ENCODE measurements at regions not wholly inside any gene's neighbourhood (a gene's known extent, or its start where the extent isn't known, plus 50 kb on each side); places are given as distances from the start of the nearest gene placed in this dataset.

DNA sequence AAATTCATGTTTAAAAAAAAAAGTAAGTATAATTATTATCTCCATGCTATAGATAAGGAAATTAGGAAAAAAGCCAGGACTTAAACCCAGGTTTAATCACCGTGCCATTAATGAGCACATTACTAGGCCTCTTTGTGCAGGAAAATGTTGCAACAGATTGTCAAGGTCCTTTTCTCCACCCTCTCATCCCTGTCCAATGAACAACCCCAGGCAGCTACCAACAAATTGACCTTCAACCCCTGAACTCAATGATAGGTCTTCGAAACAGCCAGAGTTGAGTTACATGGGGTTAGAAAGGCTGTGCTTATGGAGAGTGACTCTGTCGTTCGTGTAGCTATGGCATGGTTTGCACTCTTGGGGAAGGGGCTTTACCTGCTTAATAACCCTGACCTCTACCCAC, 84.2 kb upstream of the CTNNB1 start:
- DNase-seq, result no peak

DNA sequence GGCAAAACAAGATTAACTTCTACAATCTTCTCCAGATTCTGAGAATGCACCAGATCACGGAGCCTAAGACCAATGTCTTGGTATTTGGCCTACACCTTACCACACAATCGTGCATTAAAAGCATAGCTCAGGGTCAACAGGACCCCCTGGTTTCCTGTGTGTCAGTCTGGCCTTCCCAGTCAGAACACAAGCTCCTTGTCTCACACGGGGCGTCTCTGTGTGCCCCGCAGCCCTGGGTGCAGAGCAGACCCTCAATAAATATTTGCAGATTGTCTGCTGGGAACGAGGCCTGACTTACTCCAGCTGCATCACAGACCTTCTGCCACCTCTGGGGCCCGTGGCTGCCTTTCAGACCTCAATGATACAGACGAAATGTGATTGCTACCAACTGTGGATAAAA, 82.5 kb upstream of the CTNNB1 start:
- no peak for DNase-seq

DNA sequence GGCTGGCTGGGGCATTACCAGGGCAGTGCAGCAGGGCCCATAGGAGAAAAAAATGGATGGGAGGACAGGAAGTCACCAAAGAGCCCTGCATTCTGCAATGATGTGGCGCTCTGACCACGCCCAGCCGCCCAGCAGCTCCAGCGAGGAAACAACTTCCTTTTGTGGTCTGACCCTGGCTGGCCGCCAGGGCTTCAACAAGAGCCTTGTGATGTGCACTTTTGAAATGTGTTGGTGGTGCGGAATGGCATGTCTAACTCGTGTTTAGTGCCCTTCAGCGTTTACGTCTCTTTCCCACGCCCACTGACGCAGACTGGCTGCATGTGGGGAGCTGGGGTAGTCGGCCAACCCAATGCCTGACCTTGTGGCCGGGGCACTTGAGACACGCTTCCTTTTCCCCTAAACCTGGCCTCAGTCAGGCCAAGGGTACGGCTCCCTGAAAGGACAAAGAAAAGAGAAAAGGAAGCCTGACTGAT, 81.9 kb upstream of the CTNNB1 start:
- peak; percentile 99 to 100 (median 99) for DNase-seq

DNA sequence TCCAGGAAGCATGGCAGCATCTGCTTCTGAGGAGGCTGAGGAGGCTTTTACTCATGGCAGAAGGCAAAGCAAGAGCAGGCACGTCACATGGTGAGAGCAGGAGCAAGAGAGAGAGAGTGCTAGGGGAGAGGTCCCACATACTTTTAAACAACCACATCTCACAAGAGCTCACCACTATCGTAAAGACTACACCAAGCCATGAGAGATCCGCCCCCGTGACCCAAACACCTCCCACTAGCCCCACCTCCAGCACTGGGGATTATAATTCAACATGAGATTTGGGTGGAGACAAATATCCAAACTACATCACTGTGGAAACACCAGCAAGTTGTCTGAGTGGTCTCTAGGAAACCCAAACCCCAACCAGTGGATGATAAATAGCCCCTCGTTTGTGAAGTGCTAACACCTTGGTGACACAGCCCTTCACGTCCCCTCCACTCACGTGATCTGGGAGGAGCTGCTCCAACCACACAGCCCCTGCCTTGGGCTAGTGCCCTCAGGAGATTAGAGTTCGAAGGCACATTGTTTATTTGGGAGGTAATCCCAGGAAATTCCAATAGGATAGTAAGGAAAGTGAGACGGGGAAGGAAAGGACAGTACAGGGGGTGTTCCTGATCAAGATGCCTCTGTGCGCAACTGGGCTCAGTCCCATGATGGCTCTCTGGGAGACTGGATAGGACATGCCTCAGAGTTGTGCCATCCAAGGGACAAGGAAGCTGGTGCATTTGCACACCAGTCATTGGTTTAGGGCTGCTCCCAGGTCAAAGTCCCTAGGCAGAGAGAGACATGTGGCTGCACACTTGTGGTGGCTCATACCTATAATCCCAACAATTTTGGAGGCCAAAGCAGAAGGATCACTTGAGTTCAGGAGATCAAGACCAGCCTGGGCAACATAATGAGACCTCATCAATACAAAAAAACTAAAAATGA, 80.6 kb upstream of the CTNNB1 start:
- no peak for DNase-seq

DNA sequence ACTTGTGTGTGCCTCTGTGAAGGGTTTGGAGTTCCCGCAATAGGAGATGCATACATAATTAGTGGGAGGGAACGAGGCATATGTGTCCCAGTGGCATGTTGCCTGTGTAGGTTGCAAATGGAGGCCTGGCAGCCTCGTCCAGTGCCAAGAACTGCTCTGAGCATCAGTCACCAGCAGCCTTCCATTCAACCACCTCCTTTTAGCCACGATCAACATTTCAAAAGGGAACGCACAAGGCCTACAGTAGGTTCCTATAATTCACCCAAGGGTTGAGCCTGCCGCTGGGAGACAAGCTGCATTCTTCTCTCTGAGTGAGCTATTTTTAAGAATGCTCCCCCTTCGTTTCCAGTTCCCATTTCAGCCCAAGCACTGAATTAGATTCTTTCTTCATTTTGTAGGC, 78.8 kb upstream of the CTNNB1 start:
- peak; percentile 31 to 38 (median 32) for DNase-seq

DNA sequence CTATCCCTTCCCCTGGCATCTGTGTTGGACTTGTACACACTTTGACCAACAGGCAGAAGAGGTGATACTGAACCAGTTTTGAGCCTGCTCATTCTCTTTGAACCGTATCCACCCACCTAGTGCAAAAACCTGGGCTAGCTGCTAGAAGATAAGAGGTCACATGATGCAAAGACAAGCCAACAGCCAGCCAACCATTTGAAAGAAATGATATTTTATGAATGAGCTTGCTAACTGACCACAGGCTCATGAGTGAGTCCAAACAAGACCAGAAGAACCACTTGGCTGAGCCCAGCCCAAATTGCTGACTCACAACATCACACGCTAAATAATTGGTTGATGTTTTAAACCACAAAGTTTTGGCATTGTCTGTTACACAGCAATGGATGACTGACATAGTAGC, 74.0 kb upstream of the CTNNB1 start:
- DNase-seq, result no peak

DNA sequence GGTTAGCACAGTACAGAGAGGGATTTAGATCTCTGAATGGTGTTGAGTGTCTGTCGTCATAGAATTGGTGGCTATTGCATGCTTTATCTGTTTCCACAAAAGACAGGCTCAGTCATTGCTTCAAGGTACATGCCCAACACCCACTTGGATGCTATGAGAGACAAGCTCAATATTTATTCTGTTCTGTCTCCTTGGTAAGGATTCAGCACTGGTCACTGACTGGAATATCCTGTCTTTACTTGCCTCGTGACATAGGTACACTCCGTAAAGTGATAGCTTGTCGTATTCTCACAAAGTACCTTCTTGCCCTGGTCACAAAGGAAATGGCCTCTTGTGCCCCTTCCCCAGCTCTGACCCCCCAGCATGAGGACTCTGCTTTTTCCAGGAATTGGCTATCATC, 72.8 kb upstream of the CTNNB1 start:
- DNase-seq, result no peak

DNA sequence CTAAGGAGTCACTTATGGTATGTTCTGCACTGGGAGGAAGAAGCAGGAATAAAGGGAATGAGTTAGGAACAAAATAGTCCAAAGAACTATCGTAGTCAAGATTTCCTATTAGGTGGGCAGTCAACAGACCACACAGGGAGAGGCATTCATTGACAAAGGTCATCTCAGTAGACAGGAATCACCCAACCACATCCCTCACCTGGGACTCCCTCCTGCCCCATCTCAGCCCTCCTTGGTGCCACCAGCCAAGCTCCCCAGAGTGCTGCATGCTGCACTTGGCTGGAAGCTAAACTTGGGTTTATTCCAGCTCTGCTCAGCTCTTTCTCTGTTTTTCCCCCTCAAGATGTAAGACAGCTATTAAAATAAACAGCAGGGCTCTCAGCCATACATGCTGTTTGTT, 72.3 kb upstream of the CTNNB1 start:
- DNase-seq, result no peak

DNA sequence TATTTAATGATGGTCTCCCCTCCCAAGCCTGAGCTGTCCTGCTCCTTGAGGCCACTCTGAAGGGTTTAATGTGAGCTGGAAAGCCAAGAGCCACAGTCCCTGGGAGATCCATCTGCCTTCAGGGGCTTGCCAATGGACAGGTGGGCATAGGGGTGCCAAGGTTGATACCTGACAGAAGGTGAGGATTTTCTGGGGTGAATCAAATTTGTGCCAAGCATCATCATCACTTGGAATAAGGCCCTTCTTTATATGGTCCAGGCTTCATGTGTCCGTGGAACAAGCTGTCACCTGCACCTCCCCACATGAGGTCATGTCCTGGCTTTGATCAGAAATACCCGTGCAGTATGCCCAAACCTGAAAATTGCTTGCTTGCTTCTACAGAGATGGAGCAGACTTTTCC, 71.9 kb upstream of the CTNNB1 start:
- no peak for DNase-seq

DNA sequence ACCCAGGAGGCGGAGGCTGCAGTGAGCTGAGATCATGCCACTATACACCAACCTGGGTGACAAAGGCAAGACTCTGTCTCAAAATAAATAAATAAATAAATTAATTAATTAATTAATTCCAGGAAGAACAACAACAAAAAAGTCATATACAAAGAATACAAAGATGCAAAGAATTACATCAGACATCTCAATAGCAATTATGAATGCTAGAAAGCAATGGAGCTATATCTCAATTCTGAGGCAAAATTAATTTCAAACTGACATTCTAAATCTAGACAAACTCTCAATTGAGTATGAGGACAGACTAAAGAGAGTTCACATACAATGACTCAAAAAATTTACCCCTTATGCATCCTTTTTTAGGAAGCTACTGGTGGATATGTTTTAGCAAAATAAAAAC, 69.6 kb upstream of the CTNNB1 start:
- no peak for DNase-seq

DNA sequence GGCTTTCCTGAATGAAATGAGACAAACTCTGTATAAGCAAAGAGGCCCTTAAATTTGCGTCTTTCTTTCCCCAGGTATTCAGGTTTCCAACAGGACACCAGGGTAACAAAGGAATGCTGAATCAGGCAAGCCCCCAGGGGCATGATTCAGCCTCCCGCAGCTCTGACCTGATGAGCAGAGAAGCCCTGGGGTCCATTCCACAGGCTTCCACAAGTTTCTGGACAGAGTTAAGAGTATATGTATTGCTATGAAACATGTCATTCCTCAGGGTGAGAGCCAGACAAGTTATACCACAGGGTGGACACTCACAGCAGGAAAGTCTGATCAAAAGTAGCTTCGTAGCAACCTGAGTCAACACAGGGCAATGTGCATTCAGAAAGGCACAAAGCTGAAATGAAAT, 68.1 kb upstream of the CTNNB1 start:
- DNase-seq, result no peak

DNA sequence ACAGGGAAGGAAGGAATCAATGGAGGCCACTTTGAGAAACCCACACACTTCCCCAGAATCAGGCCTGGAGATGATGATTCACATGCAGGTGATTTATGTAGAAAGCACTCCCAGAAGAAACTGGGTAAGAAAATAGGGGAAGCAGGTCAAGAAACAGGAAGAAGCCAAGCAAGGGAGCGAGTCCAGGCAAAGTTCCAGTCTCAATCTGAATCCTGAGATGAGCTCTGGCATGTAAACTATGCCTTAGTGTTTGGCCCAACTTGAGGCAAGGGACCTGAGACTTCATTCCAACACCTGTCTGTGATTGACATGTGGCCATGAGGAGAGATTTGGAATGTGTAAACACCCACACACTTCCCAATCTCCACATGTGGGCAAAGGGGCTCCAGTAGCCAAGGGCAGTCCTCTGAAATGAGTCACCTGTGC, 61.6 kb upstream of the CTNNB1 start:
- DNase-seq, result peak; percentile 81 to 89 (median 87)

DNA sequence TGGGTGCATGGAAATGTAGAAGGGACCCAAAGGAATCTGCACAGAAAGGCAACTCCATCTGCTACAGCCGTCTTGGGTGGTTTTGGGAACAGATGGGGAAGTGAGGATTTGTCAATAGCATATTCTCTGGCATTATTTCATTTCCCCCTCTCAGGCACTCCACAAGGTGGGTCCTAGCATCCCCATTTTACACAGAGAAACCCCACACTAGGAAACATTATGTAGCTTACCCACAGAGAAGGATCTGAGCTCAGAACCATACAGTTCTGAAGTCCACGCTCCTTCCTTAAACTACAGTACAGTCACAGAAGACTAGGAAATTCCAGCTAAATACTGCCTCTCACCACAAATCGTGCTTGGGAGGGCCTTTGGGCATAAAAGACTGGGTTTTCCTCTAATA, 61.2 kb upstream of the CTNNB1 start:
- peak; percentile 62 to 78 (median 77) for DNase-seq

DNA sequence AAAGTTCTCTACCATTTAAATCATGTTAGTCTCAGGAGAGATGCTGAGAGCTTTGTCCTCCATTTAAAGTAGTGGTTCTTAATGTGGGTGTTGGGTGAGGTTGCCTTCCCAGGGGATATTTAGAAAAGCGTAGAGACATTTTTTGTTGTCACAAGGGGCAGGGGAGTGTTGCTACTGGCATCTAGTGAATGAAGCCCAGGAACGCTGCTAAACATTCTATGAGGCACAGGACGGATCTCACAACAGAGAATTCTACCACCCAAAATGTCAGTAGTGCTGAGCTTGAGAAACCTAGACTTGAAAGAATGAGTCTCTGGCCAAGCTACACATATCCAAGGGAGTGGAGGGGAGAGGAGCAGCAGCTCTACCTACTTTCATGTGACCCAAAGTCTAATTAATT, 60.7 kb upstream of the CTNNB1 start:
- no peak for DNase-seq

DNA sequence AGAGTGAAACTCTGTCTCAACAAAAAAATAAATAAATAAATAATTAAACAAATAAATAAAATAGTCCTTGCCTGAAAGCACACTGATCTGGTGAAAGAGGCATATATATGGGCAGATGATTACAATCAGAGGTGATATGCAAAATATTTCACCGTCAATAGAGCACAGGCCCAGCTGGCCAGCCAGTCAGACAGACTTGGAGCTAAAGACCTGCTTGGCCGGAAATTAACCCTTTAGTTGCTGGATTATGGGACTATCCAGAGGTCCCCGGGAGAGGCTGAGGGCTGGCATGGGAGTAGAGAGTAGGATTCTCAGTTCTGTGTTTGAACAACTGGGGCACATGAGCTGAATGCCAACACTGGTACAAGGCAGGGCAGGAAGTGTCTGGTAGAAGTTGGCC, 59.1 kb upstream of the CTNNB1 start:
- DNase-seq, result no peak

DNA sequence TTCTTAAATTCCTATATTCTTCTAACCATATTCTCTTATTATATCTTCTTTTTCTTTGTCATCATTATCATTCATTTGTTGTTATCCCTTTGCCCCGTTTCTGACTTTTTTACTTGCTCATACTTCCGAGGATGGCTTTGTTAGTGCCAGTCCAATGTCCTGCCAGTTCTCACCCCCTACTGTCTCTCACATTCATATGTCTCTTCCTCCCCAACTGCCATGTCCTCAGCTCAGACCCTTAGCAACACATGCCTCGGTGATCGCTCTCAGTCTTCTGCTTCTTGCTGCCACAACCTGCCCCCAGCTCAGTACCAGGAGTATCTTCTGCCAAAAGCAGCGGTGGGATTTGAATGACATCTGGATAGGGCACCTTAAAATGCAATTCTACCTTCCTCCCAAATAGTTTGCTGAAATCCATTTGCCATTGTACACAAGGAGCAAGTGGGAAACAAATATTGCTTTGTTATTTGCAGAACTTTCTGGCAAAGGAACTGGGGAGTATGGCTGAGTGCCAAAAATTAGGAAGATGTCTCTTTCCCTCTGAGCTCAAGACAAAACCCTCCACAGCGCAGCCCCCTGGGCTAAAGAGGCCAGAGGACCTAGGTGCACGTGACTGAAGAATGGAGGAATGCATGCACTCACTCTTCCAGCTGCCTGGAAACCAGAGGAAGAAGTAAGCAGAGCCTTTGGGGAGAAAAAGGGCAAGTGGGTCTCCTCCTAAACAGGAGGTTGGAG, 57.7 kb upstream of the CTNNB1 start:
- DNase-seq, result no peak

DNA sequence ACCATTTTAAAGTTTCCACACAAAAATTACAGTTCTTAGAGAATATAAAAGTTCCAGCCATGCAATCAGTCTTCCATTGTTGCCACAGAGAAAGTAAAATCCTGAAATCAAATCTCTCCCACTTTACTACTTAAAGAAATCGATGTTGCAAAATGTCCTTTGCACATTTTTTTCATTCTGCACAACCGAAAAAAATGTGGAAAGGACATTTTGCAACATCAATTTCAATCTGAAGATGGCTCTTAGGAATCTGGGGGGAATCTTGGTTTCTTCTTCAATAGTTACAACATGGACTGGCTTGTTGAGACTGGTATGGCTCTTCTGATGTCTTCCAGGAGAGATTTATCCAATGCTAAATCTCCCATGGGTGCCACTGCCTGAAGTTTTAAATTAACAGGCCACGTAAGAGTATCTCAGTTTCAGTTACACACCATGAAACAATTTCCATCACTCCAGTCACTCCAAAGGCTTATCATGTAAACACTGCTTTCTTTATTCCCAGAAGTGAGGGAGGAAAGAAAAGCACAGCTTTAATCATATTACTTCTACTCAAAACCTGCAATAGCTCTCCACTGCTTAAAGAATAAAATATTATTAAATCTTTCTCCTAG, 55.8 kb upstream of the CTNNB1 start:
- DNase-seq, result no peak

DNA sequence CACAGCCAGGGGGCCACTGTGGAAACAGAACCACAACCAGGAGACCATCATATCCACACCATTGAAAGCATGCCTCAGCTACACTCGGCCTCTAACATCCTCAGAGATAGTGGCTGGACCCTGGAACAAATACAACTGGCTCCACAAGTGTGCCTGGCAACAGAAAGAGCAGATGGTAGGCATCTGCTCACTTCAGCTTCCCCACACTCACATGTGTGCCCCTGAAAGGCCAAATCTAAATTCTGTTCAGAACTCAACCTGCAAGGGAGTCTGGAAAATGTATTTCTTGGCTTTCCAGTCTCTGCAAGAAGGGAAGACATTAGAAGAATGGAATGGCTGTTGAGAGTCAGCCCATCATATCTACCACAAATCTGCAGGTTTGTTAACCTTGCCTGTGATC, 54.7 kb upstream of the CTNNB1 start:
- no peak for DNase-seq

DNA sequence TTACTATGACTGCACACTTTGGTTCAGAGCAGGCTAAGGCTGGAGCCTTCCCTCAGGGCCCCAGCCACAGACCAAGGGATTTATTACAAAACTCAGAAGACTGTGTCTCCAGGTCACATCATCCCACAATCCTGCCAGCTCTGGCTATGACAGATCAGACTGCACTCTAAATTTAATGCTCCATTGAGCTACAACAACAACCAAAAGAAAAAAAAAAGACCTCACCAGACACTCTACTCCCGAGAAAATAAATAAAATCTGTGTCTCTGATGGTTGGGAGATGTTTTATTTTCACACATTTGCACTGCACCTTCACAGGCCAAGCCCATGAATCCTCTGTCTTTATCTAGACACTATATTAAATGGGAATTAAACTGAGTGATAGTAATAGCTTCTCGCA, 50.8 kb upstream of the CTNNB1 start:
- DNase-seq, result no peak

DNA sequence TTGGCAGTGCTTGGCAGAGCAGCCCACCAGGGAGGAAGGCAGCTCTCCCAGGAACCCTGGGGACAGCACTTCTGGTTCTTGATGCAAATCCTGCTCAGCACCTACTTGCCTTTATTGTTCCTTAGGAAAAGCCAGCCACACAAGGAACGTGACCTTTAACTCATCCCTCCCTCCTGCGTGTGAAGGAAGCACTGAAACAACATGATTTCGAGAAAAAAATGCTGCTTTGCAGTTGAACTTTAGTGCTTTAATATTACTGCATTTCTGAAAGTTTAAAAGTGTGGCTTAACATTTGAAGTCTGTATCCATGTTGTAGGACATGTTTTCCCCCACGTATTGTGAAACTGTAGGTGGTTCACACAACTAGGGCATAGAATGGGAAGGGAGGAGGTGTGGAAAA, 50.4 kb upstream of the CTNNB1 start:
- no peak for DNase-seq
